AG04449 (cell line): ENCODE measurements at regions not wholly inside any gene's neighbourhood (a gene's known extent, or its start where the extent isn't known, plus 50 kb on each side); places are given as distances from the start of the nearest gene placed in this dataset.

ENCODE experiments used
- CTCF ChIA-PET: fragments of 350-600 bp; formaldehyde crosslinking; extraction: SDS; loops from one replicate; lab custom pipeline; 2021; ENCODE audit warnings: antibody characterized with exemption; lab: Yijun Ruan, JAX
- POLR2A ChIA-PET: fragments of 400-600, 350-600 bp; formaldehyde crosslinking; extraction: SDS; loops from one replicate; lab custom pipeline; 2020; ENCODE audit warnings: antibody characterized with exemption, inconsistent platforms; lab: Yijun Ruan, JAX
- DNase-seq: peaks from one replicate; pipeline ENCODE4 v3.0.0-alpha.2; 2010; ENCODE audit warnings: low read depth, low spot score
- H3K4me3 ChIP-seq: 2 replicates; pipeline ENCODE4 v1.5.1; 2011; ENCODE audit warnings: low read depth, mild to moderate bottlenecking, control low read depth, low read length
- CTCF ChIP-seq: IDR thresholded peaks from one replicate; pipeline ENCODE4 v1.5.1; 2011; ENCODE audit warnings: mild to moderate bottlenecking, moderate library complexity, low read length, control low read depth, inconsistent platforms; ENCODE audit not compliant: insufficient read depth; ENCODE audit errors: missing control alignments

- DNase-seq: no peak
- ChIA-PET POLR2A (no interaction called here), CTCF (no interaction called here)
- no peak for TF ChIP-seq CTCF
- no peak overlapping the region for H3K4me3 ChIP-seq
Observed at GRCh38 chr11:113634940-113635575, 71.0 kb downstream of the TMPRSS5 start.

- H3K4me3 ChIP-seq: no peak overlapping the region
- CTCF ChIA-PET: no interaction called here
- POLR2A ChIA-PET: no interaction called here
- no peak for TF ChIP-seq CTCF
- no peak for DNase-seq
Observed at GRCh38 chr11:113632981-113633380, 73.1 kb downstream of the TMPRSS5 start.

- H3K4me3 ChIP-seq: no peak overlapping the region
- DNase-seq: no peak
- TF ChIP-seq CTCF: no peak
- ChIA-PET CTCF (no interaction called here), POLR2A (no interaction called here)
Observed at GRCh38 chr11:113629562-113629961, 76.5 kb downstream of the TMPRSS5 start.

DNA sequence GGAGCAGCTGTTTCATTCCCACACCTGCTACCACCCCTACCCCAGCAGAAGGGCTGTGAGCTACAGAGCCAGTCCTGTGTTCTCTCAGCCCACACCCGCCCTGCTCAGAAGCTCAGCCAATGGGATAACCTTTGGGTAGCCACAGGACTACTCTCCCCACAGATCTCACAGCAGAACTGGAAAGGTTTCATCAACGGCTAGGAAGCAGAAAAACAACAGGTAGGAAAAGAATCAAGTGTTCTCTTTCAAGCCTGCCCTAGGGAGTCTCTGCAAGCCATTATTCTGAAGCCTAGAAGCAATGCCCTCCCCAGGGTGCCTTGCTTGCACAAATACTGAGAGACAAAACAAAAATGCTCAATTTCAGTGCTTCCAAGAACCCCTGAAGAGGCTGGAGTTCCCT lies 77.2 kb downstream of the TMPRSS5 start:
- DNase-seq: no peak
- H3K4me3 ChIP-seq: no peak overlapping the region
- no peak for TF ChIP-seq CTCF
- POLR2A ChIA-PET: no interaction called here
- CTCF ChIA-PET: no interaction called here

- no peak for TF ChIP-seq CTCF
- H3K4me3 ChIP-seq: no peak overlapping the region
- ChIA-PET CTCF (no interaction called here), POLR2A (no interaction called here)
- no peak for DNase-seq
Observed at GRCh38 chr11:113627946-113628345, 78.2 kb downstream of the TMPRSS5 start.

DNA sequence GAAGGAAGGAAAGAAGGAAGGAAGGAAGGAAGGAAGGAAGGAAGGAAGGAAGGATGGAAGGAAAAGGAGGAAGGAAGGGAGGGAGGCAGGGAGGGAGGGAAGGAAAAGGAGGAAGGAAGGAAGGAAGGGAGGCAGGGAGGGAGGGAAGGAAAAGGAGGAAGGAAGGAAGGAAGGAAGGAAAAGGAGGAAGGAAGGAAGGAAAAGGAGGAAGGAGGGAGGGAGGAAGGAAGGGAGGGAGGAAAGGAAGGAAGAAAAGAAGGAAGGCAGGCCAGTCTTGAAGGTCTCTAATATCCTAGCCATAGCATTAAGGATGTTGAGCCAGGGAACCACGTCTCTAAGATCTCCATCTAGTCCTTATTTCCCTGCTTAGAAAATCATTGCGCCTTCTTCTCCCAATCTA lies 78.8 kb downstream of the TMPRSS5 start:
- CTCF ChIA-PET: no interaction called here
- DNase-seq: no peak
- TF ChIP-seq CTCF: no peak
- POLR2A ChIA-PET: no interaction called here
- H3K4me3 ChIP-seq: no peak overlapping the region
